ENCODE measurements at regions not wholly inside any gene's neighbourhood (a gene's known extent, or its start where the extent isn't known, plus 50 kb on each side); places are given as distances from the start of the nearest gene placed in this dataset.

- TF ChIP-seq, protein P1, sequence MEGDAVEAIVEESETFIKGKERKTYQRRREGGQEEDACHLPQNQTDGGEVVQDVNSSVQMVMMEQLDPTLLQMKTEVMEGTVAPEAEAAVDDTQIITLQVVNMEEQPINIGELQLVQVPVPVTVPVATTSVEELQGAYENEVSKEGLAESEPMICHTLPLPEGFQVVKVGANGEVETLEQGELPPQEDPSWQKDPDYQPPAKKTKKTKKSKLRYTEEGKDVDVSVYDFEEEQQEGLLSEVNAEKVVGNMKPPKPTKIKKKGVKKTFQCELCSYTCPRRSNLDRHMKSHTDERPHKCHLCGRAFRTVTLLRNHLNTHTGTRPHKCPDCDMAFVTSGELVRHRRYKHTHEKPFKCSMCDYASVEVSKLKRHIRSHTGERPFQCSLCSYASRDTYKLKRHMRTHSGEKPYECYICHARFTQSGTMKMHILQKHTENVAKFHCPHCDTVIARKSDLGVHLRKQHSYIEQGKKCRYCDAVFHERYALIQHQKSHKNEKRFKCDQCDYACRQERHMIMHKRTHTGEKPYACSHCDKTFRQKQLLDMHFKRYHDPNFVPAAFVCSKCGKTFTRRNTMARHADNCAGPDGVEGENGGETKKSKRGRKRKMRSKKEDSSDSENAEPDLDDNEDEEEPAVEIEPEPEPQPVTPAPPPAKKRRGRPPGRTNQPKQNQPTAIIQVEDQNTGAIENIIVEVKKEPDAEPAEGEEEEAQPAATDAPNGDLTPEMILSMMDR (conservative IDR thresholded peaks at IDR 0.05) = peak; percentile 75
- Mint-ChIP-seq H3K9me3 (peaks cover 19% of the 10 kb centered on the region), H3K4me1 (peaks cover 2% of the 10 kb centered on the region), H3K27ac (no peak overlapping the region), H3K4me3 (no peak overlapping the region), H3K27me3 (ENCODE audit: insufficient read depth) (no peaks in the 10 kb centered on the region), H3K36me3 (ENCODE audit: low read depth) (no peaks in the 10 kb centered on the region)
- Histone ChIP-seq H3K4me3 (ENCODE audit: low read length) (no peak overlapping the region), H3K9ac (ENCODE audit: extremely low read depth, low read length, poor library complexity, severe bottlenecking) (no peak overlapping the region), H3K4me1 (ENCODE audit: control insufficient read depth, insufficient read depth, low read length) (no peaks in the 10 kb centered on the region), H3K27me3 (ENCODE audit: control insufficient read depth, insufficient read depth, low read length, poor library complexity, severe bottlenecking) (no peaks in the 10 kb centered on the region), H3K27ac (ENCODE audit: low read depth, low read length) (no peak overlapping the region), H3K9me3 (ENCODE audit: control insufficient read depth, low read length) (no peaks in the 10 kb centered on the region), H3K36me3 (ENCODE audit: control insufficient read depth, insufficient read depth, low read length) (no peaks in the 10 kb centered on the region)
- peak; percentile 85 for DNase-seq
- 74 to 80% methylated on average over 1 to 4 of the region's 4 CpGs for WGBS, 2 experiments (ENCODE audit: insufficient coverage in 1 of 2, insufficient read length in 1 of 2)
Observed at GRCh38 chr18:44098551-44099098, 582.1 kb upstream of the SETBP1 start.

- WGBS, 2 experiments (ENCODE audit: insufficient coverage in 1 of 2, insufficient read length in 1 of 2) = 85 to 100% methylated on average over 2 of the region's 2 CpGs
- Mint-ChIP-seq H3K36me3 (ENCODE audit: low read depth) (no peaks in the 10 kb centered on the region), H3K4me3 (no peak overlapping the region)
Observed at GRCh38 chr18:44107187-44107586, 573.5 kb upstream of the SETBP1 start.

DNA sequence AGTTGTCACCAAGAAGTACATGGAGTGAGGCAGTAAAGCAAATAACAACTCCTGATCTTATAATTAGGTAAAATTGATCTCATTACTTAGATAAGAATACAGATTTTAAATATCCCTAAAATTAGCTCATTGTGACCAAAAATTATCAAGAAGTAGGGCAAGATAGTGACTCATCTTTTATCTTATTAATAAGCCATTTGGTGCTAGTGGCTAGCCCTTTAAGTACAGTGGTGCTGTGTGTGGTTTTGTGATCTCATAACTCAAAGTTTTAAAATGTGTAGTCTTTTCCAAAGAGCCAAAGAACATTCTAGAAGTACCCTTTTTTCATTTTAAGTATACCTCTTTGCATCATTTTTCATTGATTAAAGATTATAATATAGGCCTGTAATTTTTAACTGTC lies 569.4 kb upstream of the SETBP1 start:
- H3K36me3 Mint-ChIP-seq (ENCODE audit: low read depth) = no peaks in the 10 kb centered on the region

More at GRCh38 chr18:44107187-44107586, 573.5 kb upstream of the SETBP1 start:
- Histone ChIP-seq H3K4me3 (ENCODE audit: low read length) (no peak overlapping the region), H3K9ac (ENCODE audit: extremely low read depth, low read length, poor library complexity, severe bottlenecking) (no peak overlapping the region), H3K36me3 (ENCODE audit: control insufficient read depth, insufficient read depth, low read length) (no peaks in the 10 kb centered on the region), H3K4me1 (ENCODE audit: control insufficient read depth, insufficient read depth, low read length) (no peaks in the 10 kb centered on the region), H3K27me3 (ENCODE audit: control insufficient read depth, insufficient read depth, low read length, poor library complexity, severe bottlenecking) (no peaks in the 10 kb centered on the region), H3K27ac (ENCODE audit: low read depth, low read length) (no peak overlapping the region), H3K9me3 (ENCODE audit: control insufficient read depth, low read length) (no peaks in the 10 kb centered on the region)
- Mint-ChIP-seq H3K27ac (no peak overlapping the region), H3K4me1 (no peaks in the 10 kb centered on the region), H3K27me3 (ENCODE audit: insufficient read depth) (no peaks in the 10 kb centered on the region), H3K9me3 (no peaks in the 10 kb centered on the region)
- TF ChIP-seq, protein P1 (conservative IDR thresholded peaks at IDR 0.05) = no peak
- DNase-seq = no peak

More for the DNA sequence above, 569.4 kb upstream of the SETBP1 start:
- no peak for DNase-seq
- Mint-ChIP-seq H3K27me3 (ENCODE audit: insufficient read depth) (no peaks in the 10 kb centered on the region), H3K27ac (no peak overlapping the region), H3K4me3 (no peak overlapping the region), H3K4me1 (no peaks in the 10 kb centered on the region), H3K9me3 (no peaks in the 10 kb centered on the region)
- Histone ChIP-seq H3K27ac (ENCODE audit: low read depth, low read length) (no peak overlapping the region), H3K27me3 (ENCODE audit: control insufficient read depth, insufficient read depth, low read length, poor library complexity, severe bottlenecking) (no peaks in the 10 kb centered on the region), H3K4me3 (ENCODE audit: low read length) (no peak overlapping the region), H3K4me1 (ENCODE audit: control insufficient read depth, insufficient read depth, low read length) (no peaks in the 10 kb centered on the region), H3K9me3 (ENCODE audit: control insufficient read depth, low read length) (no peaks in the 10 kb centered on the region), H3K9ac (ENCODE audit: extremely low read depth, low read length, poor library complexity, severe bottlenecking) (no peak overlapping the region), H3K36me3 (ENCODE audit: control insufficient read depth, insufficient read depth, low read length) (no peaks in the 10 kb centered on the region)
- TF ChIP-seq, protein P1 (conservative IDR thresholded peaks at IDR 0.05) = no peak

All from endodermal cell (in vitro differentiated cells).